Naive thymus-derived CD4-positive, alpha-beta T cell (primary cell): ENCODE measurements at regions not wholly inside any gene's neighbourhood (a gene's known extent, or its start where the extent isn't known, plus 50 kb on each side); places are given as distances from the start of the nearest gene placed in this dataset.

ENCODE experiments used
- ATAC-seq: fragments of 150-1000 bp; cut with Tn5 transposase; 2 replicates; pipeline ENCODE4 v1.10.0; 2021; ENCODE audit warnings: mild to moderate bottlenecking, moderate library complexity
- CTCF ChIA-PET: fragments of 350-600 bp; sonication (Branson Sonifier 250); formaldehyde crosslinking; loops from one replicate; lab custom pipeline; 2021; ENCODE audit warnings: antibody characterized with exemption; lab: Charles Lee
- POLR2A ChIA-PET: fragments of 350-600 bp; sonication (Branson Sonifier 250); formaldehyde crosslinking; loops from one replicate; lab custom pipeline; 2021; ENCODE audit warnings: antibody characterized with exemption, inconsistent platforms; lab: Charles Lee
- DNase-seq, 9 donors: peaks; one replicate each; pipeline versions ENCODE4 v3.0.0 to v3.0.0-alpha.2; 2020 to 2022; ENCODE audit warnings: mixed read lengths in 1 of 9
- H3K27ac ChIP-seq: one replicate; pipeline ENCODE4 v1.7.0; 2013; ENCODE audit warnings: mild to moderate bottlenecking, low read depth, low read length, moderate library complexity
- H3K27me3 ChIP-seq, 2 donors: one replicate each; pipeline ENCODE4 v1.7.0; 2013; ENCODE audit warnings: low read length in 2 of 2, mild to moderate bottlenecking in 2 of 2, moderate library complexity in 2 of 2; ENCODE audit not compliant: control insufficient read depth in 2 of 2, insufficient read depth in 2 of 2
- H3K36me3 ChIP-seq, 3 experiments: 1 replicate in 2 of 3; 2 replicates in 1 of 3; pipeline ENCODE4 v1.7.0; 2013; ENCODE audit warnings: low read length in 3 of 3, mild to moderate bottlenecking in 3 of 3, moderate library complexity in 1 of 3; ENCODE audit not compliant: insufficient read depth in 3 of 3, control insufficient read depth in 2 of 3
- H3K4me1 ChIP-seq, 2 donors: one replicate each; pipeline ENCODE4 v1.7.0; 2013; ENCODE audit warnings: low read length in 2 of 2, mild to moderate bottlenecking in 2 of 2, moderate library complexity in 1 of 2; ENCODE audit not compliant: control insufficient read depth in 2 of 2, insufficient read depth in 2 of 2
- H3K4me3 ChIP-seq: 2 replicates; pipeline ENCODE4 v1.7.0; 2013; ENCODE audit warnings: mild to moderate bottlenecking, low read length
- H3K9me3 ChIP-seq, 3 experiments: 1 replicate in 2 of 3; 2 replicates in 1 of 3; pipeline ENCODE4 v1.7.0; 2013; ENCODE audit warnings: low read length in 3 of 3; ENCODE audit not compliant: control insufficient read depth in 2 of 3
- H3K27ac Mint-ChIP-seq, 9 donors: one replicate each; pipeline ENCODE4 v1.8.0; 2020 to 2022; ENCODE audit warnings: mixed read lengths in 9 of 9, mild to moderate bottlenecking in 8 of 9, moderate library complexity in 5 of 9, inconsistent platforms in 2 of 9
- H3K27me3 Mint-ChIP-seq, 5 donors: one replicate each; pipeline ENCODE4 v1.8.0; 2021 to 2022; ENCODE audit warnings: mixed read lengths in 5 of 5, mild to moderate bottlenecking in 1 of 5
- H3K36me3 Mint-ChIP-seq, 5 donors: one replicate each; pipeline ENCODE4 v1.8.0; 2020 to 2022; ENCODE audit warnings: mixed read lengths in 5 of 5, mild to moderate bottlenecking in 3 of 5, inconsistent platforms in 1 of 5
- H3K4me1 Mint-ChIP-seq, 7 donors: one replicate each; pipeline ENCODE4 v1.8.0; 2020 to 2022; ENCODE audit warnings: mixed read lengths in 7 of 7, mild to moderate bottlenecking in 3 of 7, inconsistent platforms in 1 of 7
- H3K4me3 Mint-ChIP-seq, 10 donors: one replicate each; pipeline ENCODE4 v1.8.0; 2020 to 2022; ENCODE audit warnings: mild to moderate bottlenecking in 10 of 10, mixed read lengths in 10 of 10, moderate library complexity in 6 of 10, inconsistent platforms in 2 of 10
- H3K9me3 Mint-ChIP-seq, 11 donors: one replicate each; pipeline ENCODE4 v1.8.0; 2020 to 2022; ENCODE audit warnings: mixed read lengths in 11 of 11, mild to moderate bottlenecking in 4 of 11, inconsistent platforms in 1 of 11, moderate library complexity in 1 of 11
- intact Hi-C, 2 donors: fragments of 100-400 bp; cut with micrococcal nuclease; formaldehyde crosslinking; loops; one replicate each; pipeline ENCODE4 v1.15.1; 2023

DNA sequence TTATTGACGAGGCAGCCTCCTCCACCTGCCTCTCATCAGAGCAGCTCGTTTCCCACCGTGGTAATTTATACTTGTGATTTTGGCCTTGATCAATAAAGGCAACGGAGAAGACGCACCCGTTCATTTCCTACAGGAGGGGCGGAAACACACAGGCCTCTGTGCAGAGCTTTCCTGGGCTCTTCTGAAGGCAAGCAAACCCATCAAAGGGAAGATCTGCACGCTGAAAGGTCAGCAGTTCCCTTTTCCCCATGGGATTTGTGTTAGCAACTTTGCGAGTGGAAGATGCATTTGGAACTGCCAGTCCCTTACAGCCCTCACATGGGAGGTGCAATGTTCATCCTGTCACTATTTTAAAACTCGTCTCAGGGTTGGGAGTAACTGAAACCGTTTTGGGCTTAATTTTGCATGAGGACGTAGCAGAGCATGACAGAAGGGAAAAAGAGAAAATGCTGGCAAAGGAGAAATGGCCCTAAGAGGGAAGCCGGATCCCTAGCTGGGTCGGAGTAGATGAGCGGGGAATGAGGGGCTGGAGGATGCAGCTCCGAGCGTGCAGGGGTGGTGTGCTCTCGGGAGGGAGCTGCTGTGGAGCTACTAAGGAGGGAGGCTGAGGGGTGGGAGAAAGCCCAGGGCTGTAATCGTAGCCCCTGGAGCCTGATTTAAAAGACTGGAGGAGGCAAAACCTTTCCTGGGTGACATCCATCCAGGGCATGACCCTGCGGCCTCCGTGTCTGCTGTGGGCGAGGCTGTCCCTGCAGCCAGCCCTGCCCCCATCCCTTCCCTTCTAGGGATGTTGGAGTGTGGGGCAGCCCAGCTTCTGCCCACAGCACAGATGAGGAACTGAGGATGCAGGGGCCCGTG lies 111.1 kb upstream of the FAM20C start:
- Mint-ChIP-seq H3K27me3 (peaks cover 0 to 7% (median 0%) of the 10 kb centered on the region in 5 donors), H3K4me1 (peaks cover 0 to 3% (median 0%) of the 10 kb centered on the region in 7 donors), H3K36me3 (no peaks in the 10 kb centered on the region), H3K9me3 (peaks cover 0 to 4% (median 0%) of the 10 kb centered on the region in 11 donors), H3K27ac (no peak overlapping the region), H3K4me3 (no peak overlapping the region)
- H3K36me3 ChIP-seq, result no peaks in the 10 kb centered on the region
- ChIA-PET CTCF (no interaction called here), POLR2A (no interaction called here)
- ATAC-seq (no peak), DNase-seq (peak in 1 of 9 donors; percentile 13)
- no peak overlapping the region for H3K4me3 ChIP-seq
- H3K9me3 ChIP-seq, result no peaks in the 10 kb centered on the region
- intact Hi-C loops, result no loop called here
- no peak overlapping the region for H3K27ac ChIP-seq
- no peaks in the 10 kb centered on the region for H3K27me3 ChIP-seq
- H3K4me1 ChIP-seq, result no peaks in the 10 kb centered on the region

DNA sequence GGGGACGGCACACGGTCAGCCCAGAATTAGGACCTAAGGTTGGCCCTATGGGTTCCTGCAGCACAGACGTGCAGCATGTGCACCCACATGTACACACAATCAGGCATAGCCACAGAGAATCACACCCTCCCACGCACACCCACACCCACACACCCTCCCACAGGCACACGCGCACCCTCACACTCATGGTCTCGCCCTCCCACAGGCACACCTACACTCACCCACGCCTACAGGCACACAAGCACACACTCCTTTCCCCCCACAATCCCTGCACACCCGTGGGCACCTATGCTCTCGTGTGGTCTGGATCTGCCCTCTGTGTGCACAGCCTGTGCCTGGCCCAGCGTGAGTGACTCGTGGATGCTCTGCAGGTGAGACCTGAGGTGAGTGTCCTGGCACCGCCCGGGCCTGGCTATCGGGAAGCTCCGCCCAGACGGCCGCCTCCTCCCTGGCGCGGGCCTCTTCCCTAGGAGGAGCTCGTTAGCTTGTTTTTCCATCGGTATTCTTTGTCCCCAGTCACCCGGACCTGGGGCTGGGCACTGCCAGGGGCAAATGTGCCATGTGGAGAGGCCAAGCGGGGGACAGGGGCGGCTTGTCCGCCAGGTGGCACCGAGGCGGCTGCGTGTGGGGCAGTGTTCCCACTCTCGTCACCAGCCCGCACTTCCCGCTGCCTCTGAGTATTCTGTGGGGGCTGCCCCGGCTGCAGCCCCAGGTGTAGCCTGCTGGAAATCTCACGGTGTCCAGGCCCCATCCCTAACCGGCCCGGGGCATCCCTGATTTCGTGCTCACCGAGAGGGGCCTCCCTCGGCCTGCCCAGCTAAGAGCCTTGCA lies 110.2 kb upstream of the FAM20C start:
- CTCF ChIA-PET, result no interaction called here
- peaks cover 0 to 3% (median 0%) of the 10 kb centered on the region in 7 donors for H3K4me1 Mint-ChIP-seq

DNA sequence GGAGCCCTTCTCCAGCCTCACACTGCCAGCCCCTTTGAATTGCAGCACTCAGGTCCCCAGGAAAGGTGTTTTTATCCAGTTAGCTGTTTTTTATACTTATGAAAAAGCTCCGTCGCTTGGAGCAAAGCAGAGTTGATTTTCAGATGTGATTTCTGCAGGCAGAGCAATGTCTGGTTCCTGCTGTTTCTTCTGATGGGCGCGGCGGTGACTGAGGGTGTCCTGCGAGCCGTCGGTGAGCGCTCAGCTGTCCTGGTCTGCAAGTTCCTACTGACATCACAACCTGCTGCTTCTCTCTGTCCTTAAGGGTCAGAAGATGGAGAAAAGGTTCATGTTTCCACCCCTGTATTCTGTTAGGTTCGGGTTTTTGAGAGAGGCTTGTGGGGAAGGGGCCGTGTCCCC lies 109.6 kb upstream of the FAM20C start:
- H3K9me3 ChIP-seq, result no peaks in the 10 kb centered on the region
- H3K27me3 Mint-ChIP-seq, result peaks cover 0 to 4% (median 0%) of the 10 kb centered on the region in 5 donors

More for the DNA sequence above, 110.2 kb upstream of the FAM20C start:
- Mint-ChIP-seq H3K4me3 (no peak overlapping the region), H3K27me3 (peaks cover 0 to 4% (median 0%) of the 10 kb centered on the region in 5 donors), H3K36me3 (no peaks in the 10 kb centered on the region), H3K27ac (no peak overlapping the region), H3K9me3 (peaks cover 0 to 4% (median 0%) of the 10 kb centered on the region in 11 donors)
- POLR2A ChIA-PET, result no interaction called here
- DNase-seq (peak in 1 of 9 donors; percentile 17), ATAC-seq (no peak)
- intact Hi-C loops, result no loop called here
- Histone ChIP-seq H3K4me1 (no peaks in the 10 kb centered on the region), H3K36me3 (no peaks in the 10 kb centered on the region), H3K27me3 (no peaks in the 10 kb centered on the region), H3K27ac (no peak overlapping the region), H3K4me3 (no peak overlapping the region), H3K9me3 (no peaks in the 10 kb centered on the region)

DNA sequence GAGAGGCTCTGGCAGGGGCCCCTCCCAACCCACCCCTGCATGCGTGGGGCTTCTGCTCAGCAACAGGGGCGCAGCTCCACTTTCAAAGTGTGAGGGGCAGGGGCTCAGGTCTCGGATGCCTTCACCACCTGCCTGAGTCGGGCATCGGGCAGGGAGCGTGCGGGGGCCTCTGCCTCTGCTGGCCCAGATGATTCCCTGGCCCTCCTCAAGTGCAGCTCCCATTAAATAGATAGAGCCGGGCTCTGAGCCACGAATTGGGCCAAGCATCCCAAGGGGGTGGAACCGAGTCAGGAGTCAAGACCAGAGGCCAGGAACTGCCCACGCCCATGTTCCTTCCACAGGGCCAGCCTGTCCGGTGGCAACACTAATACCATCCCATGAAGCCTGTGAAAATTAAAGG lies 108.9 kb upstream of the FAM20C start:
- H3K27me3 Mint-ChIP-seq, result peaks cover 0 to 4% (median 0%) of the 10 kb centered on the region in 5 donors
- Histone ChIP-seq H3K27me3 (no peaks in the 10 kb centered on the region), H3K36me3 (no peaks in the 10 kb centered on the region), H3K9me3 (no peaks in the 10 kb centered on the region), H3K4me3 (no peak overlapping the region), H3K27ac (no peak overlapping the region), H3K4me1 (no peaks in the 10 kb centered on the region)
- ATAC-seq (no peak), DNase-seq (no peak)
- intact Hi-C loops, result no loop called here
- no peak overlapping the region for H3K27ac Mint-ChIP-seq
- peaks cover 0 to 3% (median 0%) of the 10 kb centered on the region in 7 donors for H3K4me1 Mint-ChIP-seq
- ChIA-PET CTCF (no interaction called here), POLR2A (no interaction called here)
- H3K9me3 Mint-ChIP-seq, result peaks cover 0 to 4% (median 0%) of the 10 kb centered on the region in 11 donors
- no peaks in the 10 kb centered on the region for H3K36me3 Mint-ChIP-seq
- H3K4me3 Mint-ChIP-seq, result no peak overlapping the region

More for the DNA sequence above, 109.6 kb upstream of the FAM20C start:
- no peaks in the 10 kb centered on the region for H3K4me1 ChIP-seq
- H3K27ac ChIP-seq, result no peak overlapping the region
- POLR2A ChIA-PET, result no interaction called here
- H3K4me3 Mint-ChIP-seq, result no peak overlapping the region
- DNase-seq (no peak), ATAC-seq (no peak)
- no peaks in the 10 kb centered on the region for H3K27me3 ChIP-seq
- H3K4me3 ChIP-seq, result no peak overlapping the region
- no peak overlapping the region for H3K27ac Mint-ChIP-seq
- CTCF ChIA-PET, result no interaction called here
- peaks cover 0 to 3% (median 0%) of the 10 kb centered on the region in 7 donors for H3K4me1 Mint-ChIP-seq
- no peaks in the 10 kb centered on the region for H3K36me3 ChIP-seq
- no peaks in the 10 kb centered on the region for H3K36me3 Mint-ChIP-seq
- intact Hi-C loops, result no loop called here
- peaks cover 0 to 4% (median 0%) of the 10 kb centered on the region in 11 donors for H3K9me3 Mint-ChIP-seq

DNA sequence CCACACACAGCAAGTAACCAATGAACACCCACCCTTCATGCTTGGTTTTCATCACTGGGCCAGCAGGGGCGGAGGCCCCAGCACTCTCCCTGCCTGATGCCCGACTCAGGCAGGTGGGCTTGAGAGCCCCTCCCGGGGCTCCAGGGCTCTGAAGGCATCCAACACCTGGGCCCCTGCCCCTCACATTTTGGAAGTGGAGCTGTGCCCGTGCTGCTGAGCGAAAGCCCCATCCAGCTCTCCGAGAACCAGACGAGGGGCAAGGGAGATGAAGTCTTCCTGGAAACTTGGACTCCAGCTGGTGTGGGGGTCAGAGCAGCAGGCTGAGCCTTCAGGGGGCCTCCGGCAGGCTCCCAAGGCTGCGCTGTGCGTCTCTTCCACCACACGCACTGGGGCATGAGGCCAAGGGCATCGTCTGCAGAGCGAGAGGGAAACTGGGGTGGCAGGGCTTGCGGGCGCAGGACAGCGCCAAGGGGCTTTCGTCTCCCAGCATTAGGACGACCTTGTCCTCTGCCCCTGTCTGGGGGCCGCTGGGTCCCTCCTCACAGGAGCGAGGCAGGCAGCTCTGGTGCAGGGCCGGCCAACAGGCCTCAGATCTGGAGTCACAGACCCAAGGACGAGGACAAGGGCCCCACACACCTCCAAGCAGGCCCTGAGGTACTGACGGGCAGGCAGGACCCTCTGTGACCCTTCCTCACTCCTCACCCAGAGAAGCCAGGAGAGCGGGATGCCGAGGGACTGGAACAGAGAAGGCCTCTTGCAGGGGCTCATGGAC lies 108.3 kb upstream of the FAM20C start:
- no peaks in the 10 kb centered on the region for H3K27me3 ChIP-seq
- peak in 1 of 9 donors; percentile 13 for DNase-seq
- no peak overlapping the region for H3K4me3 ChIP-seq
- Mint-ChIP-seq H3K27me3 (peaks cover 0 to 4% (median 0%) of the 10 kb centered on the region in 5 donors), H3K4me1 (peaks cover 0 to 3% (median 0%) of the 10 kb centered on the region in 7 donors), H3K9me3 (peaks cover 0 to 4% (median 0%) of the 10 kb centered on the region in 11 donors), H3K36me3 (no peaks in the 10 kb centered on the region), H3K27ac (no peak overlapping the region), H3K4me3 (no peak overlapping the region)
- no peak for ATAC-seq
- ChIA-PET CTCF (no interaction called here), POLR2A (no interaction called here)
- intact Hi-C loops, result no loop called here
- no peaks in the 10 kb centered on the region for H3K4me1 ChIP-seq
- H3K36me3 ChIP-seq, result no peaks in the 10 kb centered on the region
- H3K9me3 ChIP-seq, result no peaks in the 10 kb centered on the region
- H3K27ac ChIP-seq, result no peak overlapping the region

DNA sequence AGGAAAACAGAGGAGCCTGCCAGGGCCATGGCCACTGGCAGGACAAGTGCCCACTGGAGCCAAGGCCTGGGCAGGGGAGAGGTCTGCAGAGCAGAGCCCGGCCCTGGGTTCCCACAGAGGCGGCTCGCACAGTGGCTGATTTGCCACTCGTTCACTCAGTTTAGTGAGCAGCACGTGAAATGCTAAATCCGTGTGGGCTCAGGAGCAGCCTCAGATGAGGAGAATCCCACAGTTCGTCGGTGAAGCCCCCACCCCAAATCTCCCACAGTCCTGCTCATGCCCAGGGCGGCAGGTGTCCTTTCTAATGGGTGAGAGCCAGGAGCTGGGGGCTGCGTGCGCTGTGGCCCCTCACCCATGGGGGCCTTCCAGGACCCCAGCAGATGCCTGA lies 107.7 kb upstream of the FAM20C start:
- CTCF ChIA-PET, result no interaction called here
- Histone ChIP-seq H3K4me1 (no peaks in the 10 kb centered on the region), H3K27ac (no peak overlapping the region), H3K36me3 (no peaks in the 10 kb centered on the region), H3K27me3 (no peaks in the 10 kb centered on the region), H3K4me3 (no peak overlapping the region), H3K9me3 (no peaks in the 10 kb centered on the region)
- H3K36me3 Mint-ChIP-seq, result no peaks in the 10 kb centered on the region
- intact Hi-C loops, result no loop called here
- DNase-seq (no peak), ATAC-seq (no peak)
- H3K9me3 Mint-ChIP-seq, result peaks cover 0 to 2% (median 0%) of the 10 kb centered on the region in 11 donors
- H3K27ac Mint-ChIP-seq, result no peak overlapping the region
- H3K4me3 Mint-ChIP-seq, result no peak overlapping the region
- H3K4me1 Mint-ChIP-seq, result peaks cover 0 to 3% (median under 1%) of the 10 kb centered on the region in 7 donors
- POLR2A ChIA-PET, result no interaction called here
- peaks cover 0 to 4% (median 0%) of the 10 kb centered on the region in 5 donors for H3K27me3 Mint-ChIP-seq
